Mucosa of rectum (tissue), 2 donors: ENCODE measurements at regions not wholly inside any gene's neighbourhood (a gene's known extent, or its start where the extent isn't known, plus 50 kb on each side); places are given as distances from the start of the nearest gene placed in this dataset.

ENCODE experiments used
- H3K27ac ChIP-seq, 2 donors: one replicate each; pipeline ENCODE4 v1.7.0; 2013; ENCODE audit warnings: inconsistent platforms in 2 of 2, low read depth in 2 of 2, low read length in 2 of 2
- H3K27me3 ChIP-seq, 2 donors: one replicate each; pipeline ENCODE4 v1.7.0; 2013; ENCODE audit warnings: low read length in 2 of 2; ENCODE audit not compliant: control insufficient read depth in 2 of 2, insufficient read depth in 2 of 2
- H3K36me3 ChIP-seq, 2 donors: one replicate each; pipeline ENCODE4 v1.7.0; 2013; ENCODE audit warnings: low read length in 2 of 2; ENCODE audit not compliant: control insufficient read depth in 2 of 2, insufficient read depth in 2 of 2
- H3K4me1 ChIP-seq, 2 donors: one replicate each; pipeline ENCODE4 v1.7.0; 2013; ENCODE audit warnings: low read length in 2 of 2, mild to moderate bottlenecking in 1 of 2; ENCODE audit not compliant: control insufficient read depth in 2 of 2, insufficient read depth in 2 of 2
- H3K4me3 ChIP-seq, 2 donors: one replicate each; pipeline ENCODE4 v1.7.0; 2013; ENCODE audit warnings: low read length in 2 of 2
- H3K9ac ChIP-seq, 2 donors: one replicate each; pipeline ENCODE4 v1.7.0; 2013; ENCODE audit warnings: low read length in 2 of 2, low read depth in 1 of 2, mild to moderate bottlenecking in 1 of 2
- H3K9me3 ChIP-seq, 2 donors: one replicate each; pipeline ENCODE4 v1.7.0; 2013; ENCODE audit warnings: low read length in 2 of 2; ENCODE audit not compliant: control insufficient read depth in 2 of 2
- donor health status: healthy.
- donor health status: Normal muscosa, but diverticular disease.

DNA sequence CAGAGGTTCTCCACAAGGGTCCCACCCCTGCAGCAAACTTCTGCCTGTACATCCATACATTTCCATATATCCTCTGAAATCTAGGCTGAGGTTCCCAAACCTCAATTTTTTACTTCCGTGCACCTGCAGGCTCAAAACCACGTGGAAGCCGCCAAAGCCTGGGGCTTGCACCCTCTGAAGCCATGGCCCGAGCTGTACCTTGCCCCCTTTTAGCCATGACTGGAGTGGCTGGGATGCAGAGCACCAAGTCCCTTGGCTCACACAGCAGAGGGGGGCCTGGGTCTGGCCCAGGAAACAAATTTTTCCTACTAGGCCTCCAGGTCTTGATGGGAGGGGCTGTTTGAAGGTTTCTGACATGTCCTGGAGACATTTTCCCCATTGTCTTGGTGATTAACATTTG is 84.4 kb downstream of the FSCB start:
- no peaks in the 10 kb centered on the region for H3K9me3 ChIP-seq
- no peaks in the 10 kb centered on the region for H3K27me3 ChIP-seq
- no peaks in the 10 kb centered on the region for H3K4me1 ChIP-seq
- no peaks in the 10 kb centered on the region for H3K36me3 ChIP-seq
- H3K9ac ChIP-seq: no peak overlapping the region
- H3K4me3 ChIP-seq: no peak overlapping the region
- no peak overlapping the region for H3K27ac ChIP-seq

- Histone ChIP-seq H3K4me1 (no peaks in the 10 kb centered on the region), H3K4me3 (no peak overlapping the region), H3K36me3 (no peaks in the 10 kb centered on the region), H3K27me3 (no peaks in the 10 kb centered on the region), H3K9me3 (no peaks in the 10 kb centered on the region), H3K9ac (no peak overlapping the region), H3K27ac (no peak overlapping the region)
Measured at GRCh38 chr14:44420226-44420625, 86.9 kb downstream of the FSCB start.

GRCh38 chr14:44418856-44419255 is 88.2 kb downstream of the FSCB start:
- H3K27me3 ChIP-seq: no peaks in the 10 kb centered on the region
- H3K27ac ChIP-seq: no peak overlapping the region
- no peaks in the 10 kb centered on the region for H3K4me1 ChIP-seq
- H3K36me3 ChIP-seq: no peaks in the 10 kb centered on the region
- H3K9ac ChIP-seq: no peak overlapping the region
- H3K9me3 ChIP-seq: no peaks in the 10 kb centered on the region
- no peak overlapping the region for H3K4me3 ChIP-seq

DNA sequence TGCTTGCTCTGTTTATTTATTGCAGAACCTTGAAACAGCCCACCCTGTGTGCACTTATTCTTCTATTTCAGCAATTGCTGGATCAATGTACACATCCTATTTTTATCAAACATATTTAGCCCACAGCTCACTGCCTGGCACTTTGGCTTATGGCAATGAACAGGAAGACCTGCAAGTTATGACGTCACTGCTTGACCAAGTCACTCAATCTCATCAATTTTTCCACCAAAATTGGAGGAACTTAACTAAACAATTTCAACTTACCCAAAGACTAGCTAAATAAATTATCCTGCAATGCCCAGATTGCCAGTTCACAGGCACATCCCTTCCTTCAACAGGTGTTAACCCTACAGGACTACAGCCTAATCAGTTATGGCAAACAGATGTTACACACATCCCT is 89.3 kb downstream of the FSCB start:
- H3K36me3 ChIP-seq: no peaks in the 10 kb centered on the region
- H3K9ac ChIP-seq: no peak overlapping the region
- no peak overlapping the region for H3K27ac ChIP-seq
- H3K27me3 ChIP-seq: no peaks in the 10 kb centered on the region
- H3K9me3 ChIP-seq: no peaks in the 10 kb centered on the region
- H3K4me3 ChIP-seq: no peak overlapping the region
- no peaks in the 10 kb centered on the region for H3K4me1 ChIP-seq

DNA sequence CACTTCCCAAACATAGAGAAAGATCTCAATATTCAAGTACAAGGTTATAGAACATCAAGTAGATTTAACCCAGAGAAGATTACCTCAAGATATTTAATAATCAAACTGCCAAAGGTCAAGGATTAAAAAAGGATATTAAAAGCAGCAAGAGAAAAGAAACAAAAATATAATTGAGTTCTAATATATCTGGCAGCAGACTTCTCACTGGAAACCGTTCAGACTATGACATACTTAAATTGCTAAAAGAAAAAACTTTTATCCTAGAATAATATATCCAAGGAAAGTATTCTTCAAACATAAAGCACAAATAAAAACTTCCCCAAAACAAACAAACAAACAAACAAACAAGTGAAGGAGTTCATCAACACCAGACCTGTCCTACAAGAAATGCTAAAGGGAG is 92.4 kb downstream of the FSCB start:
- no peaks in the 10 kb centered on the region for H3K36me3 ChIP-seq
- H3K4me1 ChIP-seq: no peaks in the 10 kb centered on the region
- H3K4me3 ChIP-seq: no peak overlapping the region
- no peaks in the 10 kb centered on the region for H3K9me3 ChIP-seq
- no peaks in the 10 kb centered on the region for H3K27me3 ChIP-seq
- H3K27ac ChIP-seq: no peak overlapping the region
- H3K9ac ChIP-seq: no peak overlapping the region

GRCh38 chr14:44412858-44413569 is 94.1 kb downstream of the FSCB start:
- Histone ChIP-seq H3K4me1 (no peaks in the 10 kb centered on the region), H3K9me3 (no peaks in the 10 kb centered on the region), H3K27me3 (no peaks in the 10 kb centered on the region), H3K4me3 (no peak overlapping the region), H3K36me3 (no peaks in the 10 kb centered on the region), H3K27ac (no peak overlapping the region), H3K9ac (no peak overlapping the region)

GRCh38 chr14:44405011-44405486 is 102.0 kb downstream of the FSCB start:
- no peaks in the 10 kb centered on the region for H3K9me3 ChIP-seq
- no peaks in the 10 kb centered on the region for H3K27me3 ChIP-seq
- H3K9ac ChIP-seq: no peak overlapping the region
- H3K27ac ChIP-seq: no peak overlapping the region
- H3K4me1 ChIP-seq: peaks cover 0 to 2% of the 10 kb centered on the region in 2 donors
- H3K4me3 ChIP-seq: no peak overlapping the region
- H3K36me3 ChIP-seq: no peaks in the 10 kb centered on the region

GRCh38 chr14:44404599-44404998 is 102.5 kb downstream of the FSCB start:
- no peaks in the 10 kb centered on the region for H3K27me3 ChIP-seq
- H3K9ac ChIP-seq: no peak overlapping the region
- no peaks in the 10 kb centered on the region for H3K9me3 ChIP-seq
- H3K27ac ChIP-seq: no peak overlapping the region
- H3K4me3 ChIP-seq: no peak overlapping the region
- peaks cover 0 to 2% of the 10 kb centered on the region in 2 donors for H3K4me1 ChIP-seq
- H3K36me3 ChIP-seq: no peaks in the 10 kb centered on the region

- no peak overlapping the region for H3K27ac ChIP-seq
- no peaks in the 10 kb centered on the region for H3K36me3 ChIP-seq
- no peak overlapping the region for H3K9ac ChIP-seq
- no peaks in the 10 kb centered on the region for H3K27me3 ChIP-seq
- H3K4me3 ChIP-seq: no peak overlapping the region
- no peaks in the 10 kb centered on the region for H3K9me3 ChIP-seq
- H3K4me1 ChIP-seq: peaks cover 0 to 2% of the 10 kb centered on the region in 2 donors
Measured at GRCh38 chr14:44404036-44404435, 103.0 kb downstream of the FSCB start.

- no peaks in the 10 kb centered on the region for H3K27me3 ChIP-seq
- H3K4me1 ChIP-seq: peaks cover 0 to 2% of the 10 kb centered on the region in 2 donors
- H3K4me3 ChIP-seq: no peak overlapping the region
- H3K9ac ChIP-seq: no peak overlapping the region
- H3K27ac ChIP-seq: no peak overlapping the region
- H3K36me3 ChIP-seq: no peaks in the 10 kb centered on the region
- H3K9me3 ChIP-seq: no peaks in the 10 kb centered on the region
Measured at GRCh38 chr14:44403193-44403592, 103.9 kb downstream of the FSCB start.
